Mesenchymal stem cell (in vitro differentiated cells and primary cell): ENCODE measurements at regions not wholly inside any gene's neighbourhood (a gene's known extent, or its start where the extent isn't known, plus 50 kb on each side); places are given as distances from the start of the nearest gene placed in this dataset.
"Not testable (repeated sequence)": the region's sequence is repeated elsewhere in the genome, so short reads cannot be mapped to it uniquely, and the experiment has no call there.

ENCODE experiments used
- DNase-seq: peaks from one replicate; pipeline ENCODE4 v3.0.0-alpha.2; 2013
- H2AFZ ChIP-seq: one replicate; pipeline ENCODE4 v1.6.1; 2013; ENCODE audit warnings: low read depth, mild to moderate bottlenecking, control low read depth, inconsistent platforms, low read length, moderate library complexity
- H2AK5ac ChIP-seq: 2 replicates; pipeline ENCODE4 v1.6.1; 2013; ENCODE audit warnings: low read length, moderate library complexity, mild to moderate bottlenecking, inconsistent platforms; ENCODE audit not compliant: severe bottlenecking
- H2BK120ac ChIP-seq: one replicate; pipeline ENCODE4 v1.6.1; 2013; ENCODE audit warnings: low read depth, mild to moderate bottlenecking, inconsistent platforms, low read length, moderate library complexity
- H2BK12ac ChIP-seq, 2 experiments: one replicate each; pipeline ENCODE4 v1.6.1; 2013; ENCODE audit warnings: inconsistent platforms in 2 of 2, low read length in 2 of 2, mild to moderate bottlenecking in 2 of 2, moderate library complexity in 2 of 2, control low read depth in 1 of 2
- H2BK15ac ChIP-seq: one replicate; pipeline ENCODE4 v1.6.1; 2013; ENCODE audit warnings: mild to moderate bottlenecking, low read depth, inconsistent platforms; ENCODE audit not compliant: poor library complexity, severe bottlenecking
- H2BK5ac ChIP-seq: 2 replicates; pipeline ENCODE4 v1.6.1; 2013; ENCODE audit warnings: low read depth, mild to moderate bottlenecking, low read length, control low read depth, inconsistent platforms; ENCODE audit not compliant: poor library complexity, severe bottlenecking
- H3K14ac ChIP-seq, 2 experiments: one replicate each; pipeline ENCODE4 v1.6.1; 2013; ENCODE audit warnings: inconsistent platforms in 2 of 2, low read length in 2 of 2, control low read depth in 1 of 2, mild to moderate bottlenecking in 1 of 2, moderate library complexity in 1 of 2
- H3K18ac ChIP-seq, 2 experiments: one replicate each; pipeline ENCODE4 v1.6.1; 2013; ENCODE audit warnings: inconsistent platforms in 2 of 2, low read length in 2 of 2, control low read depth in 1 of 2, low read depth in 1 of 2, mild to moderate bottlenecking in 1 of 2
- H3K23ac ChIP-seq, 2 experiments: one replicate each; pipeline ENCODE4 v1.6.1; 2013; ENCODE audit warnings: inconsistent platforms in 2 of 2, low read length in 2 of 2, mild to moderate bottlenecking in 2 of 2, moderate library complexity in 2 of 2, control low read depth in 1 of 2
- H3K27ac ChIP-seq: 2 replicates; pipeline ENCODE4 v1.5.1; 2013; ENCODE audit warnings: mild to moderate bottlenecking, moderate library complexity, low read length, control low read depth, inconsistent platforms; ENCODE audit not compliant: poor library complexity, severe bottlenecking
- H3K27me3 ChIP-seq, 2 experiments: 2 replicates each; pipeline versions ENCODE4 v1.6.1 to v1.7.0; 2013; ENCODE audit warnings: low read length in 2 of 2, mild to moderate bottlenecking in 2 of 2, moderate library complexity in 2 of 2, control low read depth in 1 of 2, inconsistent platforms in 1 of 2; ENCODE audit not compliant: control insufficient read depth in 1 of 2, insufficient read depth in 1 of 2
- H3K36me3 ChIP-seq, 2 experiments: 2 replicates each; pipeline versions ENCODE4 v1.6.1 to v1.7.0; 2013; ENCODE audit warnings: low read length in 2 of 2, control low read depth in 1 of 2, inconsistent platforms in 1 of 2, low read depth in 1 of 2, mild to moderate bottlenecking in 1 of 2; ENCODE audit not compliant: insufficient read depth in 2 of 2, control insufficient read depth in 1 of 2
- H3K4ac ChIP-seq, 2 experiments: one replicate each; pipeline ENCODE4 v1.6.1; 2013; ENCODE audit warnings: inconsistent platforms in 2 of 2, low read length in 2 of 2, mild to moderate bottlenecking in 2 of 2, moderate library complexity in 2 of 2, control low read depth in 1 of 2, low read depth in 1 of 2
- H3K4me1 ChIP-seq: 2 replicates; pipeline ENCODE4 v1.6.1; 2013; ENCODE audit warnings: low read depth, low read length, control low read depth; ENCODE audit not compliant: control insufficient read depth, insufficient read depth
- H3K4me2 ChIP-seq: 2 replicates; pipeline ENCODE4 v1.6.1; 2013; ENCODE audit warnings: low read length, mild to moderate bottlenecking, inconsistent platforms; ENCODE audit not compliant: poor library complexity, severe bottlenecking
- H3K4me3 ChIP-seq, 2 experiments: 2 replicates each; pipeline versions ENCODE4 v1.5.1 to v1.7.0; 2013; ENCODE audit warnings: low read length in 2 of 2, mild to moderate bottlenecking in 2 of 2, control low read depth in 1 of 2, low read depth in 1 of 2; ENCODE audit not compliant: insufficient read depth in 1 of 2
- H3K79me1 ChIP-seq: replicated peaks from 2 replicates; pipeline ENCODE4 v1.6.1; 2013; ENCODE audit warnings: mild to moderate bottlenecking, control low read depth, low read length, inconsistent platforms; ENCODE audit not compliant: poor library complexity, severe bottlenecking
- H3K9ac ChIP-seq: 2 replicates; pipeline ENCODE4 v1.7.0; 2013; ENCODE audit warnings: mild to moderate bottlenecking, low read length, moderate library complexity
- H3K9me3 ChIP-seq: 2 replicates; pipeline ENCODE4 v1.7.0; 2013; ENCODE audit warnings: mild to moderate bottlenecking, low read length; ENCODE audit not compliant: control insufficient read depth
- H4K8ac ChIP-seq: one replicate; pipeline ENCODE4 v1.6.1; 2013; ENCODE audit warnings: inconsistent platforms, mild to moderate bottlenecking, low read length, moderate library complexity
- H4K91ac ChIP-seq: one replicate; pipeline ENCODE4 v1.6.1; 2013; ENCODE audit warnings: mild to moderate bottlenecking, low read length, inconsistent platforms
- WGBS: methylation state at CpG from one replicate; pipeline ENCODE4 v1.1.7; 2013; ENCODE audit warnings: mixed read lengths; 5-methylcytosine and 5-hydroxymethylcytosine counted together

GRCh38 chr1:214861615-214862014 lies 220.9 kb upstream of the KCNK2 start:
- no peak for DNase-seq
- no peak overlapping the region for H3K4me3 ChIP-seq
- no peak overlapping the region for H3K14ac ChIP-seq
- H3K36me3 ChIP-seq, result no peaks in the 10 kb centered on the region
- no peak overlapping the region for H3K4ac ChIP-seq
- no peaks in the 10 kb centered on the region for H3K79me1 ChIP-seq
- H4K91ac ChIP-seq, result no peak overlapping the region
- no peaks in the 10 kb centered on the region for H3K27me3 ChIP-seq
- H3K23ac ChIP-seq, result no peak overlapping the region
- 50% methylated on average over 2 of the region's 2 CpGs for WGBS
- no peak overlapping the region for H2BK120ac ChIP-seq
- H2BK5ac ChIP-seq, result no peak overlapping the region
- no peaks in the 10 kb centered on the region for H3K4me1 ChIP-seq
- H3K18ac ChIP-seq, result no peak overlapping the region
- H3K4me2 ChIP-seq, result no peak overlapping the region
- peaks cover 6% of the 10 kb centered on the region for H3K9me3 ChIP-seq
- no peak overlapping the region for H2AK5ac ChIP-seq
- no peak overlapping the region for H3K27ac ChIP-seq
- H2BK15ac ChIP-seq, result no peak overlapping the region
- H2BK12ac ChIP-seq, result no peak overlapping the region
- H3K9ac ChIP-seq, result no peak overlapping the region
- no peak overlapping the region for H2AFZ ChIP-seq
- no peak overlapping the region for H4K8ac ChIP-seq

GRCh38 chr1:214862421-214862820 lies 220.1 kb upstream of the KCNK2 start:
- 71% methylated on average over 1 of the region's 2 CpGs for WGBS
- Histone ChIP-seq H3K36me3 (no peaks in the 10 kb centered on the region), H3K14ac (no peak overlapping the region), H3K4me2 (no peak overlapping the region), H2BK5ac (no peak overlapping the region), H2BK12ac (no peak overlapping the region), H3K9ac (peak overlapping the region; percentile 18), H3K9me3 (peaks cover 6% of the 10 kb centered on the region), H2BK15ac (no peak overlapping the region), H2BK120ac (no peak overlapping the region), H2AK5ac (no peak overlapping the region), H3K27me3 (no peaks in the 10 kb centered on the region), H4K8ac (no peak overlapping the region), H3K23ac (no peak overlapping the region), H3K27ac (no peak overlapping the region), H2AFZ (no peak overlapping the region), H3K4me1 (no peaks in the 10 kb centered on the region), H3K4me3 (no peak overlapping the region), H3K18ac (no peak overlapping the region), H4K91ac (no peak overlapping the region), H3K79me1 (no peaks in the 10 kb centered on the region), H3K4ac (no peak overlapping the region)
- DNase-seq, result no peak

GRCh38 chr1:214864896-214865688 lies 217.4 kb upstream of the KCNK2 start:
- no peak overlapping the region for H4K8ac ChIP-seq
- H3K4me3 ChIP-seq, result no peak overlapping the region
- no peaks in the 10 kb centered on the region for H3K27me3 ChIP-seq
- no peaks in the 10 kb centered on the region for H3K36me3 ChIP-seq
- no peak overlapping the region for H3K4ac ChIP-seq
- H2BK5ac ChIP-seq, result no peak overlapping the region
- no peak overlapping the region for H2BK15ac ChIP-seq
- no peak overlapping the region for H3K23ac ChIP-seq
- H2AFZ ChIP-seq, result no peak overlapping the region
- no peak overlapping the region for H3K4me2 ChIP-seq
- H3K79me1 ChIP-seq, result no peaks in the 10 kb centered on the region
- no peak overlapping the region for H2AK5ac ChIP-seq
- H3K9me3 ChIP-seq, result peaks cover 6% of the 10 kb centered on the region
- no peak overlapping the region for H3K27ac ChIP-seq
- no peak overlapping the region for H4K91ac ChIP-seq
- no peak overlapping the region for H3K9ac ChIP-seq
- no peak overlapping the region for H3K14ac ChIP-seq
- no peak overlapping the region for H3K18ac ChIP-seq
- H2BK12ac ChIP-seq, result no peak overlapping the region
- WGBS, result no CpG with 5 or more reads among the region's 3 CpGs
- no peaks in the 10 kb centered on the region for H3K4me1 ChIP-seq
- peak; percentile 60 for DNase-seq
- H2BK120ac ChIP-seq, result no peak overlapping the region

DNA sequence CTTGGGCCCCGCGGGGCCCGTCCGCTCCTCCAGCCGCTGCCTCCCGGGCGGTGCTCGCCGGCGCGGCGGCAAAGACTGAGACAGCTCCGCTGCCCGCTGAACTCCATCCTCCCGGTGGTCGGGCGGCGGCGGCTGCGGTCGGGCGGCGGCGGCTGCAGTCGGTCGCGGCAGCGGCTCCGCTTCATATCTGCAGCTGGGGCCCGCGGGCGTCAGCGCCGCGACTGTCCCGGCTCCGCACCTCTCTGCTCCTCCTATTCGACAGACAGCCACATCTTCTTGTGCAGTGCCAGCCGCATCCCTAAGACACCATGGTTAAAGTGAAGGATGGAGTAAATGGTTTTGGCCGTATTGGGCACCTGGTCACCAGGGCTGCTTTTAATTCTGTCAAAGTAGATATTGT lies 212.1 kb upstream of the KCNK2 start:
- WGBS, result 98% methylated on average over 37 of the region's 40 CpGs

More for the DNA sequence above, 212.1 kb upstream of the KCNK2 start:
- not testable (repeated sequence) for H2BK12ac ChIP-seq, H3K4ac ChIP-seq, H3K27ac ChIP-seq, H2AK5ac ChIP-seq, DNase-seq, H4K8ac ChIP-seq, H3K23ac ChIP-seq, H3K36me3 ChIP-seq, H3K18ac ChIP-seq, H3K79me1 ChIP-seq, H2AFZ ChIP-seq, H3K4me2 ChIP-seq, H3K14ac ChIP-seq, H4K91ac ChIP-seq, H3K4me1 ChIP-seq, H2BK120ac ChIP-seq, H3K9me3 ChIP-seq, H2BK5ac ChIP-seq, H2BK15ac ChIP-seq, H3K9ac ChIP-seq, H3K27me3 ChIP-seq, H3K4me3 ChIP-seq
